ENCODE measurements at regions not wholly inside any gene's neighbourhood (a gene's known extent, or its start where the extent isn't known, plus 50 kb on each side); places are given as distances from the start of the nearest gene placed in this dataset.

- TF ChIP-seq, protein P1, sequence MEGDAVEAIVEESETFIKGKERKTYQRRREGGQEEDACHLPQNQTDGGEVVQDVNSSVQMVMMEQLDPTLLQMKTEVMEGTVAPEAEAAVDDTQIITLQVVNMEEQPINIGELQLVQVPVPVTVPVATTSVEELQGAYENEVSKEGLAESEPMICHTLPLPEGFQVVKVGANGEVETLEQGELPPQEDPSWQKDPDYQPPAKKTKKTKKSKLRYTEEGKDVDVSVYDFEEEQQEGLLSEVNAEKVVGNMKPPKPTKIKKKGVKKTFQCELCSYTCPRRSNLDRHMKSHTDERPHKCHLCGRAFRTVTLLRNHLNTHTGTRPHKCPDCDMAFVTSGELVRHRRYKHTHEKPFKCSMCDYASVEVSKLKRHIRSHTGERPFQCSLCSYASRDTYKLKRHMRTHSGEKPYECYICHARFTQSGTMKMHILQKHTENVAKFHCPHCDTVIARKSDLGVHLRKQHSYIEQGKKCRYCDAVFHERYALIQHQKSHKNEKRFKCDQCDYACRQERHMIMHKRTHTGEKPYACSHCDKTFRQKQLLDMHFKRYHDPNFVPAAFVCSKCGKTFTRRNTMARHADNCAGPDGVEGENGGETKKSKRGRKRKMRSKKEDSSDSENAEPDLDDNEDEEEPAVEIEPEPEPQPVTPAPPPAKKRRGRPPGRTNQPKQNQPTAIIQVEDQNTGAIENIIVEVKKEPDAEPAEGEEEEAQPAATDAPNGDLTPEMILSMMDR (IDR thresholded peaks at IDR 0.05; ENCODE audit: extremely low read depth in 1 of 2, insufficient read depth in 1 of 2, low read depth in 1 of 2, low read length in 2 of 2): no peak
- TF ChIP-seq POLR2AphosphoS5 (IDR thresholded peaks at IDR 0.05; ENCODE audit: insufficient read depth, low read depth, low read length) (no peak), EZH2 (IDR thresholded peaks at IDR 0.05; ENCODE audit: borderline replicate concordance, low read depth, low read length, severe bottlenecking) (no peak), POLR2A (IDR thresholded peaks at IDR 0.05; ENCODE audit: low read depth, low read length) (no peak), MAX (IDR thresholded peaks at IDR 0.05; ENCODE audit: insufficient read depth, insufficient read length) (no peak), JUN (IDR thresholded peaks at IDR 0.05; ENCODE audit: borderline replicate concordance, insufficient read depth, insufficient read length, low read depth) (no peak), FOS (IDR thresholded peaks at IDR 0.05; ENCODE audit: borderline replicate concordance, insufficient read depth, low read length) (no peak), MYC (IDR thresholded peaks at IDR 0.05; ENCODE audit: low read depth, low read length) (no peak), GATA2 (IDR thresholded peaks at IDR 0.05; ENCODE audit: insufficient read depth, insufficient read length, low read depth, low read length) (no peak)
Observed at GRCh38 chr2:117485588-117485987, 328.9 kb upstream of the DDX18 start.
